CD4-positive, alpha-beta T cell (primary cell): ENCODE measurements at regions not wholly inside any gene's neighbourhood (a gene's known extent, or its start where the extent isn't known, plus 50 kb on each side); places are given as distances from the start of the nearest gene placed in this dataset.
A peak's percentile ranks its signal among the peaks of the same experiment; 100 is the strongest.
"Not testable (repeated sequence)": the region's sequence is repeated elsewhere in the genome, so short reads cannot be mapped to it uniquely, and the experiment has no call there.

ENCODE experiments used
- ATAC-seq: fragments of 200-7000 bp; cut with Tn5 transposase; one replicate; pipeline ENCODE4 v1.10.0; 2022; ENCODE audit warnings: mild to moderate bottlenecking; ENCODE audit not compliant: poor library complexity
- CTCF ChIA-PET: fragments of 350-600 bp; sonication (Branson Sonifier 250); formaldehyde crosslinking; loops from one replicate; lab custom pipeline; 2021; ENCODE audit warnings: antibody characterized with exemption, inconsistent platforms; lab: Charles Lee
- POLR2A ChIA-PET: fragments of 350-600 bp; sonication (Branson Sonifier 250); formaldehyde crosslinking; loops from one replicate; lab custom pipeline; 2021; ENCODE audit warnings: antibody characterized with exemption, inconsistent platforms; lab: Charles Lee
- DNase-seq, 14 experiments: peaks; one replicate each; pipeline ENCODE4 v3.0.0-alpha.2; 2013 to 2020; ENCODE audit warnings: mixed read lengths in 2 of 14
- H3K27ac ChIP-seq, 2 donors: one replicate each; pipeline versions ENCODE4 v1.5.1 to v1.7.0; 2013; ENCODE audit warnings: low read length in 2 of 2, low read depth in 1 of 2, mild to moderate bottlenecking in 1 of 2
- H3K27me3 ChIP-seq, 2 experiments: 1 replicate in 1 of 2; 2 replicates in 1 of 2; pipeline versions ENCODE4 v1.6.1 to v1.7.0; 2013; ENCODE audit warnings: low read length in 2 of 2, control low read depth in 1 of 2, mild to moderate bottlenecking in 1 of 2, moderate library complexity in 1 of 2; ENCODE audit not compliant: insufficient read depth in 2 of 2, control insufficient read depth in 1 of 2
- H3K36me3 ChIP-seq: one replicate; pipeline ENCODE4 v1.6.1; 2013; ENCODE audit warnings: low read length, control low read depth; ENCODE audit not compliant: insufficient read depth
- H3K4me1 ChIP-seq: one replicate; pipeline ENCODE4 v1.6.1; 2013; ENCODE audit warnings: low read length, control low read depth; ENCODE audit not compliant: insufficient read depth
- H3K4me3 ChIP-seq: one replicate; pipeline ENCODE4 v1.5.1; 2013; ENCODE audit warnings: mild to moderate bottlenecking, low read length, moderate library complexity
- H3K9me3 ChIP-seq, 2 experiments: 1 replicate in 1 of 2; 2 replicates in 1 of 2; pipeline versions ENCODE4 v1.6.1 to v1.7.0; 2013; ENCODE audit warnings: low read length in 2 of 2, mild to moderate bottlenecking in 2 of 2, control low read depth in 1 of 2, moderate library complexity in 1 of 2; ENCODE audit not compliant: control insufficient read depth in 1 of 2, insufficient read depth in 1 of 2
- H3K27ac Mint-ChIP-seq: one replicate; pipeline ENCODE4 v1.8.0; 2020; ENCODE audit warnings: mixed read lengths
- H3K27me3 Mint-ChIP-seq: one replicate; pipeline ENCODE4 v1.8.0; 2021; ENCODE audit warnings: mixed read lengths
- H3K36me3 Mint-ChIP-seq: one replicate; pipeline ENCODE4 v1.8.0; 2021; ENCODE audit warnings: low read depth, mixed read lengths
- H3K4me1 Mint-ChIP-seq: one replicate; pipeline ENCODE4 v1.8.0; 2021; ENCODE audit warnings: low read depth, mixed read lengths
- H3K4me3 Mint-ChIP-seq: one replicate; pipeline ENCODE4 v1.8.0; 2020; ENCODE audit warnings: mild to moderate bottlenecking, mixed read lengths
- H3K9me3 Mint-ChIP-seq: one replicate; pipeline ENCODE4 v1.8.0; 2020; ENCODE audit warnings: mixed read lengths
- CTCF ChIP-seq: fragments of 200-600 bp; IDR thresholded peaks from one replicate; pipeline ENCODE4 v1.8.0; 2022; ENCODE audit warnings: antibody characterized with exemption, mild to moderate bottlenecking
- intact Hi-C, 2 experiments: fragments of 100-400 bp; cut with DNase I in 1 of 2; cut with micrococcal nuclease in 1 of 2; formaldehyde crosslinking; loops; one replicate each; pipeline versions ENCODE4 v1.15.1 to v1.9.0; 2023 to 2025; cut with DNase I, micrococcal nuclease

GRCh38 chr20:19049514-19049913, 162.9 kb upstream of the SLC24A3 start:
- no peak for ATAC-seq
- H3K27ac ChIP-seq = no peak overlapping the region

DNA sequence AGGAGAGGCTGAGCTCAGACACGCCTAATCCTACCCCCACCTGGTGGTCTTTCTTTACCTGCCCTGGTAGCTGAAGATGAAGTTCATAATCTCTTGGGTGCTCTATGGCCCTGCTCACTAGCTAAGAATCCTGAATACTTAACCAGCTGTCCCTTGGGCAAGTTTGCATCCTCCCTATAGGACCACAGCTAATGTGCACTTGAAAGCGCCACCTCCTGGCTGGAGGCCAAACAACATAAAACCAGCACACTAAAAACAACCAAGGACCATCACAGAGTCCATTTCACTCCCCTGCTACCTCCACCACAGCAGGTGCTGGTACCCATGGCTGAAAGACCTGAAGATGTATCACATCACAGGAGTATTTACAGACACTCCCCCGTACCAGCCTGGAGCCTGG, 155.5 kb upstream of the SLC24A3 start:
- CTCF ChIA-PET = no interaction called here
- no peaks in the 10 kb centered on the region for H3K36me3 Mint-ChIP-seq
- POLR2A ChIA-PET = no interaction called here
- no peak for TF ChIP-seq CTCF
- Histone ChIP-seq H3K36me3 (no peaks in the 10 kb centered on the region), H3K4me3 (no peak overlapping the region), H3K4me1 (no peaks in the 10 kb centered on the region), H3K9me3 (peaks cover 0 to 6% of the 10 kb centered on the region in 2 experiments), H3K27ac (no peak overlapping the region), H3K27me3 (peaks cover 0 to 3% of the 10 kb centered on the region in 2 experiments)
- ATAC-seq (no peak), DNase-seq (peak in 2 of 14 experiments; percentile 7 to 12)
- H3K27me3 Mint-ChIP-seq = peaks cover 10% of the 10 kb centered on the region
- peaks cover 12% of the 10 kb centered on the region for H3K9me3 Mint-ChIP-seq
- H3K4me1 Mint-ChIP-seq = no peaks in the 10 kb centered on the region
- intact Hi-C loops = loop anchor here in 1 of 2 experiments (5.0 to 10.0 kb wide), 2 partner anchors 422 to 645 kb away; no protein-coding TSS in a partner anchor
- H3K27ac Mint-ChIP-seq = no peak overlapping the region
- no peak overlapping the region for H3K4me3 Mint-ChIP-seq

More at GRCh38 chr20:19049514-19049913, 162.9 kb upstream of the SLC24A3 start:
- TF ChIP-seq CTCF = no peak
- POLR2A ChIA-PET = no interaction called here
- H3K9me3 ChIP-seq = no peaks in the 10 kb centered on the region
- Mint-ChIP-seq H3K27me3 (peaks cover 14% of the 10 kb centered on the region), H3K4me3 (no peak overlapping the region), H3K36me3 (no peaks in the 10 kb centered on the region), H3K9me3 (no peaks in the 10 kb centered on the region), H3K27ac (no peak overlapping the region), H3K4me1 (no peaks in the 10 kb centered on the region)
- no peaks in the 10 kb centered on the region for H3K4me1 ChIP-seq
- peaks cover 0 to 3% of the 10 kb centered on the region in 2 experiments for H3K27me3 ChIP-seq
- CTCF ChIA-PET = no interaction called here
- no peaks in the 10 kb centered on the region for H3K36me3 ChIP-seq
- no peak for DNase-seq
- H3K4me3 ChIP-seq = no peak overlapping the region
- intact Hi-C loops = no loop called here

DNA sequence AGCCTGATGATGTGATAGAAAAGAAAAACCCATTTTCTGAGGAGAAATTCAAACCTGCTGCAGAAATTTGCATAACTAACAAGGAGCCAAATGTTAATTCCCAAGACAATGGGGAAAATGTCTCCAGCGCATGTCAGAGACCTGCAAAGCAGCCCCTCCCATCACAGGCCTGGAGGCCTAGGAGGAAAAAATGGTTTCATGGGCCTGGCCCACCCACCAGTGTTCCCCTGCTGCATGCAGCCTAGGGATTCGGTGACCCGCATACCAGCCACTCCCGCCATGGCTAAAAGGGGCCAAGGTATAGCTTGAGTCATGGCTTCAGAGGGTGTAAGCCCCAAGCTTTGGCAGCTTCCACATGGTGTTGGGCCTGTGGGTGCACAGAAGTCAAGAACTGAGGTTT, 147.7 kb upstream of the SLC24A3 start:
- CTCF ChIA-PET, H3K4me1 Mint-ChIP-seq, POLR2A ChIA-PET: not testable (repeated sequence)

GRCh38 chr20:19067986-19068385, 144.5 kb upstream of the SLC24A3 start:
- Histone ChIP-seq H3K27me3 (peaks cover 0 to 2% of the 10 kb centered on the region in 2 experiments), H3K27ac (no peak overlapping the region), H3K4me1 (no peaks in the 10 kb centered on the region), H3K9me3 (peaks cover 9 to 21% of the 10 kb centered on the region in 2 experiments), H3K36me3 (no peaks in the 10 kb centered on the region), H3K4me3 (no peak overlapping the region)
- DNase-seq (no peak), ATAC-seq (no peak)
- ChIA-PET CTCF (no interaction called here), POLR2A (no interaction called here)
- intact Hi-C loops = no loop called here
- H3K4me3 Mint-ChIP-seq = no peak overlapping the region
- no peak overlapping the region for H3K27ac Mint-ChIP-seq
- H3K36me3 Mint-ChIP-seq = no peaks in the 10 kb centered on the region
- no peak for TF ChIP-seq CTCF
- peaks cover 24% of the 10 kb centered on the region for H3K9me3 Mint-ChIP-seq
- no peaks in the 10 kb centered on the region for H3K4me1 Mint-ChIP-seq
- H3K27me3 Mint-ChIP-seq = no peaks in the 10 kb centered on the region

More for the DNA sequence above, 147.7 kb upstream of the SLC24A3 start:
- peaks cover 9 to 27% of the 10 kb centered on the region in 2 experiments for H3K9me3 ChIP-seq
- H3K27me3 Mint-ChIP-seq, DNase-seq, H3K36me3 ChIP-seq, H3K4me1 ChIP-seq, H3K36me3 Mint-ChIP-seq, H3K4me3 Mint-ChIP-seq, H3K27ac ChIP-seq, ATAC-seq, H3K4me3 ChIP-seq, intact Hi-C loops, H3K27me3 ChIP-seq, H3K27ac Mint-ChIP-seq: not testable (repeated sequence)
- peaks cover 33% of the 10 kb centered on the region for H3K9me3 Mint-ChIP-seq
